ENCODE measurements at regions not wholly inside any gene's neighbourhood (a gene's known extent, or its start where the extent isn't known, plus 50 kb on each side); places are given as distances from the start of the nearest gene placed in this dataset.

GRCh38 chr11:44376423-44376822, 66.5 kb upstream of the ALX4 start:
- TF ChIP-seq EP300 (IDR thresholded peaks at IDR 0.05) (no peak), POLR2AphosphoS5 (IDR thresholded peaks at IDR 0.05) (no peak), POLR2A (IDR thresholded peaks at IDR 0.05) (no peak)
- TF ChIP-seq, protein P1, sequence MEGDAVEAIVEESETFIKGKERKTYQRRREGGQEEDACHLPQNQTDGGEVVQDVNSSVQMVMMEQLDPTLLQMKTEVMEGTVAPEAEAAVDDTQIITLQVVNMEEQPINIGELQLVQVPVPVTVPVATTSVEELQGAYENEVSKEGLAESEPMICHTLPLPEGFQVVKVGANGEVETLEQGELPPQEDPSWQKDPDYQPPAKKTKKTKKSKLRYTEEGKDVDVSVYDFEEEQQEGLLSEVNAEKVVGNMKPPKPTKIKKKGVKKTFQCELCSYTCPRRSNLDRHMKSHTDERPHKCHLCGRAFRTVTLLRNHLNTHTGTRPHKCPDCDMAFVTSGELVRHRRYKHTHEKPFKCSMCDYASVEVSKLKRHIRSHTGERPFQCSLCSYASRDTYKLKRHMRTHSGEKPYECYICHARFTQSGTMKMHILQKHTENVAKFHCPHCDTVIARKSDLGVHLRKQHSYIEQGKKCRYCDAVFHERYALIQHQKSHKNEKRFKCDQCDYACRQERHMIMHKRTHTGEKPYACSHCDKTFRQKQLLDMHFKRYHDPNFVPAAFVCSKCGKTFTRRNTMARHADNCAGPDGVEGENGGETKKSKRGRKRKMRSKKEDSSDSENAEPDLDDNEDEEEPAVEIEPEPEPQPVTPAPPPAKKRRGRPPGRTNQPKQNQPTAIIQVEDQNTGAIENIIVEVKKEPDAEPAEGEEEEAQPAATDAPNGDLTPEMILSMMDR (IDR thresholded peaks at IDR 0.05): no peak

All from stomach (tissue), 4 donors.